ENCODE measurements at regions not wholly inside any gene's neighbourhood (a gene's known extent, or its start where the extent isn't known, plus 50 kb on each side); places are given as distances from the start of the nearest gene placed in this dataset.
"Not testable (repeated sequence)": the region's sequence is repeated elsewhere in the genome, so short reads cannot be mapped to it uniquely, and the experiment has no call there.

GRCh38 chr17:53757559-53757958, 65.2 kb upstream of the KIF2B start:
- no peak overlapping the region for H3K4me2 ChIP-seq (replicated peaks; ENCODE audit: extremely low read depth, low read length, poor library complexity, severe bottlenecking)
- no peak overlapping the region for H3K27ac Mint-ChIP-seq
- H3K79me2 ChIP-seq (ENCODE audit: insufficient read depth, low read length), result no peaks in the 10 kb centered on the region
- H3K27me3 ChIP-seq (ENCODE audit: control insufficient read depth in 2 of 2, insufficient read depth in 2 of 2, low read length in 2 of 2), result no peaks in the 10 kb centered on the region
- H3K27ac ChIP-seq (ENCODE audit: low read depth in 1 of 2, low read length in 2 of 2), result no peak overlapping the region
- H4K20me1 ChIP-seq (ENCODE audit: insufficient read depth, low read length), result no peaks in the 10 kb centered on the region
- peaks cover 13 to 15% of the 10 kb centered on the region in 2 donors for H3K9me3 ChIP-seq (replicated peaks in 1 of 2; ENCODE audit: control insufficient read depth in 1 of 2, insufficient read depth in 1 of 2, low read length in 2 of 2)
- H3K4me1 Mint-ChIP-seq, result no peaks in the 10 kb centered on the region
- no peak for TF ChIP-seq CTCF (IDR thresholded peaks at IDR 0.05)
- 94% methylated on average over 17 of the region's 22 CpGs for WGBS (ENCODE audit: insufficient coverage)
- H3K4me1 ChIP-seq (ENCODE audit: control insufficient read depth in 1 of 2, insufficient read depth in 2 of 2, low read length in 2 of 2), result no peaks in the 10 kb centered on the region
- no peaks in the 10 kb centered on the region for H3K36me3 ChIP-seq (replicated peaks in 1 of 2; ENCODE audit: control insufficient read depth in 1 of 2, insufficient read depth in 2 of 2, low read length in 2 of 2)
- no peak overlapping the region for H2AFZ ChIP-seq (ENCODE audit: insufficient read depth, low read depth, low read length, poor library complexity, severe bottlenecking)
- no peaks in the 10 kb centered on the region for H3K36me3 Mint-ChIP-seq
- H3K9ac ChIP-seq (ENCODE audit: insufficient read depth, low read length, poor library complexity, severe bottlenecking), result no peak overlapping the region
- H3K4me3 ChIP-seq (replicated peaks in 1 of 3; ENCODE audit: low read depth in 2 of 3, low read length in 3 of 3), result no peak overlapping the region
- no peaks in the 10 kb centered on the region for H3K27me3 Mint-ChIP-seq (ENCODE audit: low read depth in 3 of 3)
- DNase-seq, result no peak
- H3K4me3 Mint-ChIP-seq, result no peak overlapping the region
- peaks cover 5 to 18% (median 8%) of the 10 kb centered on the region in 7 donors for H3K9me3 Mint-ChIP-seq
- intact Hi-C loops (cut with micrococcal nuclease), result no loop called here

- H3K4me2 ChIP-seq (replicated peaks; ENCODE audit: extremely low read depth, low read length, poor library complexity, severe bottlenecking); H3K4me3 Mint-ChIP-seq; H3K4me1 ChIP-seq (ENCODE audit: control insufficient read depth in 1 of 2, insufficient read depth in 2 of 2, low read length in 2 of 2); H3K27ac Mint-ChIP-seq; H3K4me1 Mint-ChIP-seq; H4K20me1 ChIP-seq (ENCODE audit: insufficient read depth, low read length); H2AFZ ChIP-seq (ENCODE audit: insufficient read depth, low read depth, low read length, poor library complexity, severe bottlenecking); H3K36me3 ChIP-seq (replicated peaks in 1 of 2; ENCODE audit: control insufficient read depth in 1 of 2, insufficient read depth in 2 of 2, low read length in 2 of 2); H3K27ac ChIP-seq (ENCODE audit: low read depth in 1 of 2, low read length in 2 of 2); DNase-seq; H3K27me3 ChIP-seq (ENCODE audit: control insufficient read depth in 2 of 2, insufficient read depth in 2 of 2, low read length in 2 of 2); H3K79me2 ChIP-seq (ENCODE audit: insufficient read depth, low read length); H3K9ac ChIP-seq (ENCODE audit: insufficient read depth, low read length, poor library complexity, severe bottlenecking); H3K4me3 ChIP-seq (replicated peaks in 1 of 3; ENCODE audit: low read depth in 2 of 3, low read length in 3 of 3); H3K36me3 Mint-ChIP-seq; intact Hi-C loops (cut with micrococcal nuclease); H3K27me3 Mint-ChIP-seq (ENCODE audit: low read depth in 3 of 3): not testable (repeated sequence)
- H3K9me3 ChIP-seq (replicated peaks in 1 of 2; ENCODE audit: control insufficient read depth in 1 of 2, insufficient read depth in 1 of 2, low read length in 2 of 2), result peaks cover 13 to 15% of the 10 kb centered on the region in 2 donors
- 93% methylated on average over 11 of the region's 20 CpGs for WGBS (ENCODE audit: insufficient coverage)
- H3K9me3 Mint-ChIP-seq, result peaks cover 5 to 18% (median 8%) of the 10 kb centered on the region in 7 donors
These were observed 65.6 kb upstream of the KIF2B start for GRCh38 chr17:53757116-53757515.
